ENCODE measurements at regions not wholly inside any gene's neighbourhood (a gene's known extent, or its start where the extent isn't known, plus 50 kb on each side); places are given as distances from the start of the nearest gene placed in this dataset.

DNA sequence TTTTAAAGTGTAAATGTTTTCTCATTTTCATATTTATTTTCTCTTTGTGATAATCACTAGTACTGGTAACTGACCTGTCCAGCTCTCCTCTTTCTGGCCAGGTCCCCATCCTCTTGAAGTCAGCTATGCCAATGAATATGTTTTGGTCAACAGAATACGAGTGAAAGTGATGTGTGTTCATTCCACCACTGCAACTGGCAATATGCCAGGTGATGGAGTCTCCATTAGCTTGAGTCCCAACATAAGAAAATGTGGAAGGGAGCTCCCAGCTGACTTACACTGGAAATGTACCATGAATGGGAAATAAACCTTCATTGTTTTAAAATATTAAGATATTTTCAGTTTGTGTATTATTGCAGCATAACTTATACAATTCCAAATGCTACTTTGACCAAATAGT is 75.8 kb downstream of the CCDC34 start:
- Mint-ChIP-seq H3K36me3 (no peaks in the 10 kb centered on the region), H3K4me1 (no peaks in the 10 kb centered on the region), H3K27ac (no peak overlapping the region), H3K4me3 (no peak overlapping the region), H3K27me3 (peaks cover 2% of the 10 kb centered on the region), H3K9me3 (peaks cover 6 to 20% (median 13%) of the 10 kb centered on the region in 3 donors)

- H3K27ac Mint-ChIP-seq = no peak overlapping the region
- peaks cover 2% of the 10 kb centered on the region for H3K27me3 Mint-ChIP-seq
- peaks cover 3 to 6% (median 3%) of the 10 kb centered on the region in 3 donors for H3K9me3 Mint-ChIP-seq
- H3K4me3 Mint-ChIP-seq = no peak overlapping the region
- no peaks in the 10 kb centered on the region for H3K36me3 Mint-ChIP-seq
- H3K4me1 Mint-ChIP-seq = no peaks in the 10 kb centered on the region
Measured at GRCh38 chr11:27285761-27286160, 77.3 kb downstream of the CCDC34 start.

- H3K4me3 Mint-ChIP-seq = no peak overlapping the region
- peaks cover 4% of the 10 kb centered on the region for H3K27me3 Mint-ChIP-seq
- H3K9me3 Mint-ChIP-seq = peaks cover 0 to 2% (median 0%) of the 10 kb centered on the region in 3 donors
- no peaks in the 10 kb centered on the region for H3K4me1 Mint-ChIP-seq
- H3K27ac Mint-ChIP-seq = no peak overlapping the region
- no peaks in the 10 kb centered on the region for H3K36me3 Mint-ChIP-seq
Measured at GRCh38 chr11:27282806-27283205, 80.2 kb downstream of the CCDC34 start.

GRCh38 chr11:27281740-27282590 is 81.0 kb downstream of the CCDC34 start:
- no peak overlapping the region for H3K4me3 Mint-ChIP-seq
- no peaks in the 10 kb centered on the region for H3K4me1 Mint-ChIP-seq
- H3K36me3 Mint-ChIP-seq = no peaks in the 10 kb centered on the region
- H3K27ac Mint-ChIP-seq = no peak overlapping the region
- H3K27me3 Mint-ChIP-seq = peaks cover 5% of the 10 kb centered on the region
- H3K9me3 Mint-ChIP-seq = peaks cover 0 to 2% (median 0%) of the 10 kb centered on the region in 3 donors

DNA sequence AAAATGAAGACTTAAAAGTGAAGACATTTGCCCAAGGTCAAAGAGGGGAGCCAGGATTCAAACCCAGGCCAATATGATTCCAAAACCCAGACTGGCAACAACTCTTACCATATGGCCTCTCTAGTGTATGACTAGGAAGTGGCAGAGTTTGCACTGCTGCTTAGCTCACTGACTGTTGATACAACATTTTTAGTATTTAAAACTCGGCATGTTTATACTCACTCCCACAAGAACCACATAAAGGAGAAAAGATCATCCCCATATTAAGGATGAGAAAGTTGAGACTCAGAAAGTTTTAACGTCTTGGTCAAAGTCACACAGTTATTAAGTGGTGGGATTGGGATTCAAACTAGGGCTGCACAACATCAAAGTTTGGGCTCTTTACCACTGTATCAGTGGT is 81.7 kb downstream of the CCDC34 start:
- H3K9me3 Mint-ChIP-seq = peaks cover 0 to 2% (median 0%) of the 10 kb centered on the region in 3 donors
- H3K4me1 Mint-ChIP-seq = no peaks in the 10 kb centered on the region
- H3K36me3 Mint-ChIP-seq = no peaks in the 10 kb centered on the region
- H3K4me3 Mint-ChIP-seq = no peak overlapping the region
- H3K27me3 Mint-ChIP-seq = peaks cover 7% of the 10 kb centered on the region
- H3K27ac Mint-ChIP-seq = no peak overlapping the region

GRCh38 chr11:27280140-27280539 is 82.9 kb downstream of the CCDC34 start:
- peaks cover 0 to 2% (median 0%) of the 10 kb centered on the region in 3 donors for H3K9me3 Mint-ChIP-seq
- H3K27me3 Mint-ChIP-seq = peaks cover 7% of the 10 kb centered on the region
- no peaks in the 10 kb centered on the region for H3K36me3 Mint-ChIP-seq
- H3K4me3 Mint-ChIP-seq = no peak overlapping the region
- H3K27ac Mint-ChIP-seq = no peak overlapping the region
- H3K4me1 Mint-ChIP-seq = no peaks in the 10 kb centered on the region

GRCh38 chr11:27279460-27279859 is 83.6 kb downstream of the CCDC34 start:
- Mint-ChIP-seq H3K4me3 (no peak overlapping the region), H3K27ac (no peak overlapping the region), H3K36me3 (no peaks in the 10 kb centered on the region), H3K4me1 (no peaks in the 10 kb centered on the region), H3K27me3 (peaks cover 7% of the 10 kb centered on the region), H3K9me3 (peaks cover 0 to 4% (median 0%) of the 10 kb centered on the region in 3 donors)

DNA sequence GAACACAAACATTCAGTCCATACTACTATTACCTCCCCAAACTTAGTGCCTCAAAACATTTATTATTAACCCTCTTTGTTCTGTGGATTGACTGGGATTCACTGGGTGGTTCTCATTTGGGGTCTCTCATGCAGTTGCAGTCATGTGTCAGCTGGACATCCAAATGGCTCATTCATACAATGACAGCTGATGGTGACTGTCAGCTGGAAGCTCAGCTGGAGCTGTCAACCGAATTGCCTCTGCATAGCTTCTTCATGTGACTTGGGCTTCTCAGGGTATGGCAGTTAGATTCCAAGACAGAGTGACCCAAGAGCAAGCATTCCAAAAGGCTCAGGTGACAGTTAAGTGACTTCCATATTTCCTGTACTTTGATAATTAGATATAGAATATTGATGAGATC is 85.2 kb downstream of the CCDC34 start:
- Mint-ChIP-seq H3K4me3 (no peak overlapping the region), H3K27me3 (peaks cover 7% of the 10 kb centered on the region), H3K9me3 (peaks cover 0 to 4% (median under 1%) of the 10 kb centered on the region in 3 donors), H3K36me3 (no peaks in the 10 kb centered on the region), H3K27ac (no peak overlapping the region), H3K4me1 (no peaks in the 10 kb centered on the region)

- no peaks in the 10 kb centered on the region for H3K4me1 Mint-ChIP-seq
- peaks cover 5 to 6% (median 6%) of the 10 kb centered on the region in 3 donors for H3K9me3 Mint-ChIP-seq
- no peak overlapping the region for H3K27ac Mint-ChIP-seq
Measured at GRCh38 chr11:27276141-27276540, 86.9 kb downstream of the CCDC34 start.

DNA sequence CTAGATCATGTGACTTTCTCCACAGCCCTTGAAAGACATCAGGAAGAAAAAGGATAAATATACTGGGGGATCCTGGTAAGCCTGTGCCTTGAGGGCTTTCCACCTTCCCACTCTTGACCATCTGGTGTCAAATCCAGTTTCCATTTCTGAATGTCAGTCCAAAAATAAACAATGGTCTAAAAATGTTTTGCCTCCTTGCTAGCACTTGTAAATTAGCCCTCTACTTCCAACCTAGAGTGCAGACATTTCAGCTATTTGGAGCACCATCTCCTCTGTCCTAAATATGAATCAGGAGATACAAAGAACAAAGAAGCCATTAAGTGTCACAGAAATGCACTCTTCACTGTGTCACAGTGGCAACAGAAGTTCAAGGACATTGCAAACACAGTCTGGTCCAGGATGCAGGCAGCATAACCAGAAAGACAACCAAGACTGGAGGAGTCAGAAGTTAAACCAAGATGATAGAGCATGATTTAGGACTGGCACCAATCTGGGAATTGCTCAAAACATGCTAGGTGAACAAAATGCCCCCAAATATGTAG is 88.1 kb downstream of the CCDC34 start:
- Mint-ChIP-seq H3K36me3 (no peaks in the 10 kb centered on the region), H3K27ac (no peak overlapping the region), H3K4me1 (no peaks in the 10 kb centered on the region), H3K27me3 (peaks cover 3% of the 10 kb centered on the region), H3K4me3 (no peak overlapping the region), H3K9me3 (peaks cover 5 to 9% (median 6%) of the 10 kb centered on the region in 3 donors)

More at GRCh38 chr11:27276141-27276540, 86.9 kb downstream of the CCDC34 start:
- Mint-ChIP-seq H3K4me3 (no peak overlapping the region), H3K27me3 (peaks cover 7% of the 10 kb centered on the region), H3K36me3 (no peaks in the 10 kb centered on the region)

DNA sequence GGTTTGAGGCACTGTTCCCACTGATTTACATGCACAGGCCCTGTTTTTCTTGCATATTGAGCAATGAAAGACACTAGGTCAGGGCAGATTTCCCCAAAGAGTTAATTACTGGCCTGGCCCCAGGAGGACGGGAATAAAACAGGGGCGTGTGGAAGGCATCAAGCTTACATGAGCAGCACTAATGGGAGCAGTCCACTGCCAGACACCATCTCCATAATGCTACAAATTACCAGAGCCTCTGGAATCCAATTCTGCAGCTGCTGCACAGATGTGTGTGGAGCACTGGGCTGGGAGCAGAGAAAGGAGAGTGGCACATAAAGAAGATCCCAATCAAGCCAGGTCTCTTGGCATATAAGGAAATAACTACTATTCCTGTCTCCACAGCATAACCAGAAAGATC is 96.9 kb downstream of the CCDC34 start:
- no peak overlapping the region for H3K4me3 Mint-ChIP-seq
- no peaks in the 10 kb centered on the region for H3K36me3 Mint-ChIP-seq
- H3K27me3 Mint-ChIP-seq = no peaks in the 10 kb centered on the region
- no peaks in the 10 kb centered on the region for H3K4me1 Mint-ChIP-seq
- H3K27ac Mint-ChIP-seq = no peak overlapping the region
- H3K9me3 Mint-ChIP-seq = peaks cover 2 to 6% (median 3%) of the 10 kb centered on the region in 3 donors

DNA sequence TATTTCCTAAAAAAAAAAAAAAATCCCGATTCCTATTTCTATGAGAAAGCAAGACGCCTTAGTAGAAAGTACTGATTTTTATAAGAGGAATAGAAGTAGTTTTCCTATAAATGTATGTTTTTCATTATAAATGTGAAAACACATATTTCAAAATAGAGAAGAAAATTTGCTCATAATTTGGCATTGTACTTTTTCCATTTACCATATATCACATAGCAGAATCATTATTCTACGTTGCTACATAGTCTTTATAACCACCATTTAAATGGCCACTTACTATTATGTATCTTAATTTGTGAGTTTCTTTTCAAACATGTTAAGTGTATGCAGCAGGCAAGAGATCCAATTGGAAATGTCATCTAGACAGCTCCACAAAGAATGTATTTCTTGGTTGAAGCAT is 99.0 kb downstream of the CCDC34 start:
- no peaks in the 10 kb centered on the region for H3K36me3 Mint-ChIP-seq
- H3K4me3 Mint-ChIP-seq = no peak overlapping the region
- peaks cover 0 to 8% (median 0%) of the 10 kb centered on the region in 3 donors for H3K9me3 Mint-ChIP-seq
- H3K27me3 Mint-ChIP-seq = no peaks in the 10 kb centered on the region
- no peak overlapping the region for H3K27ac Mint-ChIP-seq
- no peaks in the 10 kb centered on the region for H3K4me1 Mint-ChIP-seq

- Mint-ChIP-seq H3K27ac (no peak overlapping the region), H3K36me3 (no peaks in the 10 kb centered on the region), H3K4me3 (no peak overlapping the region), H3K4me1 (no peaks in the 10 kb centered on the region), H3K9me3 (peaks cover 0 to 7% (median 0%) of the 10 kb centered on the region in 3 donors), H3K27me3 (no peaks in the 10 kb centered on the region)
Measured at GRCh38 chr11:27263046-27263445, 100.0 kb downstream of the CCDC34 start.

GRCh38 chr11:27255447-27255828 is 107.6 kb downstream of the CCDC34 start:
- H3K9me3 Mint-ChIP-seq = peaks cover 0 to 5% (median 2%) of the 10 kb centered on the region in 3 donors
- H3K27me3 Mint-ChIP-seq = peaks cover 5% of the 10 kb centered on the region
- H3K36me3 Mint-ChIP-seq = no peaks in the 10 kb centered on the region
- no peak overlapping the region for H3K27ac Mint-ChIP-seq
- no peak overlapping the region for H3K4me3 Mint-ChIP-seq
- H3K4me1 Mint-ChIP-seq = peaks cover 0 to 3% (median 0%) of the 10 kb centered on the region in 3 donors

GRCh38 chr11:27254744-27255446 is 108.1 kb downstream of the CCDC34 start:
- H3K36me3 Mint-ChIP-seq = no peaks in the 10 kb centered on the region
- H3K4me1 Mint-ChIP-seq = peaks cover 0 to 3% (median 0%) of the 10 kb centered on the region in 3 donors
- no peak overlapping the region for H3K4me3 Mint-ChIP-seq
- H3K9me3 Mint-ChIP-seq = peaks cover 0 to 5% (median 2%) of the 10 kb centered on the region in 3 donors
- H3K27ac Mint-ChIP-seq = no peak overlapping the region
- H3K27me3 Mint-ChIP-seq = peaks cover 6% of the 10 kb centered on the region
